ENCODE measurements at regions not wholly inside any gene's neighbourhood (a gene's known extent, or its start where the extent isn't known, plus 50 kb on each side); places are given as distances from the start of the nearest gene placed in this dataset.

- no peak for DNase-seq (ENCODE audit: low read depth)
Observed at GRCh38 chr3:28646435-28646834, 297.8 kb upstream of the AZI2 start.

GRCh38 chr3:28649266-28649665 lies 300.6 kb upstream of the AZI2 start:
- no peak for DNase-seq (ENCODE audit: low read depth)

- no peak for DNase-seq (ENCODE audit: low read depth)
Observed at GRCh38 chr3:28651159-28651558, 302.5 kb upstream of the AZI2 start.

- no peak for DNase-seq (ENCODE audit: low read depth)
Observed at GRCh38 chr3:28664123-28664522, 315.5 kb upstream of the AZI2 start.

DNA sequence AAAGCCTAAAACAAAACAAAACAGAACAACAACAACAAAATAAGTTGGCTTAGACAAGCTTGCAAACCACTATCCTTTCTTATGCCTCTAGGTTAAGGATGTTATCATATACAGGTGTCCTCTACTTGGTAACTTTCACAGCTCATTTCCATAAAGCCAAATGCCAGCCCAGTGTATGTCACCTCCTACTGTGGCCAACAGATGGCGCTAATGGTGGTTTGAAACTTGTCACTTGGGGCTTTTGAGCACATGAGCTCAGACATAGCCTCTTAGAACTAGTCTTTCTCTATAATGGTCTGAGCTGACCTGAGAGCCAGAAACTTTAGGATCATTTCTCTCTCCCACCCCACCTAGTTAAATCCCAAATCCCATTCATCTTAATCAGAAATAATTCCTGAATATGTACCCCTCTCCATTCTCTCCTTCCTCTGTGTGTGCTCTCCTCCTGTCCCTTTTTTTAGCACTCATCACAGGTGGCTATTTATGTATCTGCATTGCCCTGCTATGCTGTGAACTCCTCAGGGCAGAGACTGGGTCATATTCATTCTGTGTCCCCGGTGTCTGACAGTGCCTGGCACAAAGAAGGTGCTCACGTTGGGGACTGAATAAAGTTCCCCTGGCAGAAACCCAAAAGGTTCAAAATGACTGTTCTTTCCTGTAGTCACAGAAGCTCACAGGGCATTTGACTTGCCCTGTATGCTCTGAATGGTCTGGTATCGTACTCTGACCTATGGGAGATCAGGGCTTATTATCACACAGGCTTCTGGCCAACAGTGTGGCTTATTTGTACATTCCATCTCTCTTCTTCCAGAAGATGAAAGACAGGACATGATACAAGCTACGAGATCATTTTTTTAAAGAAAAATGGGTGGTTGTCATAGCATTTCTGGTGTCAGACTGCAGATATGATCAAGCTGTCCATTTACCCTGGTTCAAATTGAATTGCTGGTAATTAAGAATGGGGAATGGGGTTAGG lies 319.3 kb upstream of the AZI2 start:
- DNase-seq (ENCODE audit: low read depth), result peak; percentile 6

- DNase-seq (ENCODE audit: low read depth), result no peak
Observed at GRCh38 chr3:28669870-28670269, 321.2 kb upstream of the AZI2 start.

DNA sequence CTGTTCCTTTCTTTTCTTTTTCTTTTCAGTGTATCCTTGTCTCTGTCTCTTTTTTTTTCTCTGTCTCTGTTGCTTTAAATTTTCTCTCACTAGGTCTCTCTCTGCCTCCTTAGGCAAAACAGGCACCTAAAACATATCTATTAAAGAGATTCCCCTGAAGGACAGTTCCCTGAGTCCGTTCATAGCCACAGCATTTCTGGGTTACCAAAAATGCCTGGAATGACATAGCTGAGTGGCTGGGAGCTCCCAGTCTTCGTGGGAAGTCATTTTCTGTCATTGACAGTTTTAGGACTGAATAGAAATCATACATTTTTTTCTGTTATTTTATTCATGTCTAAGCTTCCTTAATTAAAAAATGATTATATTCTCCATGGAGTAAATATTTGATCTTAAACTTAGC lies 323.8 kb upstream of the AZI2 start:
- DNase-seq (ENCODE audit: low read depth), result no peak

GRCh38 chr3:28673446-28673845 lies 324.8 kb upstream of the AZI2 start:
- no peak for DNase-seq (ENCODE audit: low read depth)

DNA sequence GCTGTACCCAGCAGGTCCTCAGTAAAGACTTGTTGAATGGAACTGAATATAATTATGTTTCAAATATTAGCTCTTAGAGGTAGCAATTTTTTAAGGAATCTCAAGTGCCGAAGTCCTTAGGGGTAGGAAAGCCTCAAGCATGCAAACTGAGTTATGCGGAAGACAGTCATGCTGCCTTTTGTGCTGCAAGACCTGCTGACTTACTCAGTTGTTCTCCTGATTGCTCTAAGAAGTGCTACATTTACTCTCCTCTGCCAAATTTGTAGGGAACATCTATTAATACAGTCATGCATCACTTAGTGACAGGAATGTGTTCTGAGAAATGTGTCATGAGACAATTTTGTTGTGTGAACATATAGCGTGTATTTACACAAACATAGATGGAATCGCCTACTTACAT lies 325.6 kb upstream of the AZI2 start:
- no peak for DNase-seq (ENCODE audit: low read depth)

DNA sequence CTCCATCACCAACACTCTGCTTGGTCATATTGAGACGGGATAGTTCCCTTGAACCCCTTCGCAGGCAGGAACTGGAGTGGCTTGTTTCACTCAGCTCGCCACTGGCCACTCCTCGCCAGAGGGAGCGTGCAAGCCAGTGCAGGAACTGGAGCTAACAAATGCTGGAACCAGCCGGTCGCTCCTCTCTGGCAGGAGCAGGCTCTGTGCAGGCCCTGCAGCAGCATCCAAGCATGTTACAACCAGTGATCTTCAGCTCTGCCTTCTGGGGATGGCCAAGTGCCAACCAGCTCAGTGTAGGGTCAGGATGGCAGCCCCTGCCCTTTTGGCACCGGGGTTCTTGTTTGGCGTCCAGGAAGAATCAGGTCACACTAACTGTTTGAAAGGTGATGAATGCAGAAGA lies 329.0 kb upstream of the AZI2 start:
- no peak for DNase-seq (ENCODE audit: low read depth)

- DNase-seq (ENCODE audit: low read depth), result no peak
Observed at GRCh38 chr3:28678086-28678485, 329.5 kb upstream of the AZI2 start.

- DNase-seq (ENCODE audit: low read depth), result no peak
Observed at GRCh38 chr3:28680050-28680449, 331.4 kb upstream of the AZI2 start.

GRCh38 chr3:28682121-28682520 lies 333.5 kb upstream of the AZI2 start:
- no peak for DNase-seq (ENCODE audit: low read depth)

DNA sequence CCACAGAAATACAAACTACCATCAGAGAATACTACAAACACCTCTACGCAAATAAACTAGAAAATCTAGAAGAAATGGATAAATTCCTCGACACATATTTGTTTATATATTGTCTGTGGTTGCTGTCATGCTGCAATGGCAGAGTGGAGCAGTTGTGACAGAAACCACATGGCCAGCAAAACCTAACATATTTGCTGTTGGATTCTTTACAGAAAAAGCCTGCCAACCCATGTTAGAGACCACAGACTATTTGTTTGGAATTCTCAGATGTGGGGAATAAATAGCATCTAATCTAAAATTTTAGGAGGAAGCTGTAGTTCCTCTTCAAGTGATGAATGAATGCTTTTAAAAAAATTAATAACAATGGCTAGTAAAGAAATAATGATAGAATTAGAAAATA lies 341.6 kb upstream of the AZI2 start:
- no peak for DNase-seq (ENCODE audit: low read depth)

DNA sequence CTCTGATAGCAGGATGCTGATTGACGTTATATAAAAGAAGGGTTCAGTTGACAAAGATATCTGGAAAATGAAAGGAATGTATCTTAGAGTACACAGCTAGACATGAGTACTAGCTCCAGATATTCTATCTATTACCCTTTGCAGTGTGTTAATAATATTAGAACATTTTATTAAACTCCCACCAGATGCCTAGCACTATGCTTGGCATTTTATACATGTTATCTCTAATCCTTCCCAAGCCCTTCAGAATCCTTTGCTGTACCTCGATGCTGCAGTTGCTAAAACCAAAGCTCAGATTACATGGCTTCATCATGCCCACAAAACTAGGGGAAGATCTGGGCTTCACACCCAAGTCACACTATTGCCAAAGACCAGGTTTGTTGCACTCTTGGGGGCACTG lies 350.1 kb upstream of the AZI2 start:
- DNase-seq (ENCODE audit: low read depth), result no peak

DNA sequence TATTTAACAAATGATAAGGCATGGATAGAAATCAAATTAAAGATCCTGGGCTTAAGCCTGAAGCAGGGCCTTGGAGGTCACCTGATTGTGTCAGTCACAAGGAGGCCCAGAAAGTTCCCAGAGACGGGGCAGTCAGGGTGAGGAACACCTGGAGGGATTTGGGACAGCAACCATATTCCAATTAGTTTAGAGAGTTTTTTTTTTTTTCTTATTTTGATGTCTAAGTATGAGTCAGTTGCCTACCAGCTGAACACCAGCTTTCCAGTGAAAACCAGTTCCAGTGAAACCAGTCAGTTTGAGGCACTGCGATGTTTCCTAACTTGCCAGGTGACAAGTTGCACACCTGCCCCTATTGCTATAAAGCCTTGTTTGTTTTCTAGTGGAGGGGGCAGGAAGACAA lies 350.7 kb upstream of the AZI2 start:
- DNase-seq (ENCODE audit: low read depth), result no peak

DNA sequence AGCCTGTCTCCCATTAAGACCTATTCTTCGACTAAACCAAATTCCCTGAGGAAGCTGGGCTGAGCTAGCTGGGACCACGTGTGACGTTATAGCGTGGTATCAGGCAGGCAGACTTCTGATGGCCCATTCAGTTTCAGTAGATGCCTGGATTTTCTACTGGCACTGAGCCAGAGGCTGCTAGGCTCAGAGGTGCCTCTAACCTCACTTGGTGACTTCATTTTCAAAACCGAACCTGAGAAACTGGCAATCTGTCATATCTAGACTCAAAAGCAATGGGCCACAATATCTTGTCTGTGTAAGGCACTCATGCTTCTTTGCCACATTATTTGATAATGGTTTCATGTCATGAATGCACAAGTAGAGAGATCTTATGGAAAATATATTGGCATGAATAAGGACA lies 352.1 kb upstream of the AZI2 start:
- DNase-seq (ENCODE audit: low read depth), result no peak

GRCh38 chr3:28703843-28704242 lies 355.2 kb upstream of the AZI2 start:
- DNase-seq (ENCODE audit: low read depth), result no peak

DNA sequence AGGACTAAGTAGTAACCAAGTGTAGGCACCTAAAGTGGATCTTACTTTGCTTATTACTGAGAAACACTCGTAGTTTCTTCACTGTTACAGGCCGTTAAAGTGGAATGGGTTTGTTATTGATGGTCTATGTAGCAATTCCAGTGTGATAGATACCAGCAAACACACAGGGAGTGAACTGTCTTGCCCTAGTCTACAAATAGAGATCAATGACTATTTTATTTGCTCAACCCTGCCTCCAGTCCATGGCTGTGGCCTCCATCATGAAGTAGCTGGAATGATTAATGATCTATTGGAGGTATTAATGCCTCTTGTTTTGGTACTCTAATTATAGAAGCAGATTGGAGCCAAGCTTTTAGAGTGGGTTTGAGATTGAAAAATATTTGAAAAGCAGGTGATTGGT lies 362.7 kb upstream of the AZI2 start:
- no peak for DNase-seq (ENCODE audit: low read depth)

DNA sequence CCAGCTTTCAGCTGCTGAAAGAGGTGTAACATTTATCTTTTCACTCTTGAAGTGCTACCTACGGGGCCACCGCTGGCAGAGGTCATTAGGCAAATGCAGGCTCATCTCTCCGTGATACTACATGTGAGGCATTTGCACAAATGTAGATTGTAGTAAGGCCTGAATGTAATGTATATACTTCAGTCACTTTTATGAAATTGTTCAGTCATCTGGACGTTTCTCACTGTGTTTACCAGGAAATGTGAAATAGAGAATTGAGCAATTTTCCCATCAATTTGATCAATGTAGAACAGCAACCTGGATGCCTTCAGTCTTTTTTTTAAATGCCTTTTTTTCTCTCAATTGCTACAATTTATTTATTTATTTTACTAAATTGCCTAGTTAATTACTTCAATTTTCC lies 368.3 kb upstream of the AZI2 start:
- no peak for DNase-seq (ENCODE audit: low read depth)

- no peak for DNase-seq (ENCODE audit: low read depth)
Observed at GRCh38 chr3:28718074-28718849, 369.6 kb upstream of the AZI2 start.

DNA sequence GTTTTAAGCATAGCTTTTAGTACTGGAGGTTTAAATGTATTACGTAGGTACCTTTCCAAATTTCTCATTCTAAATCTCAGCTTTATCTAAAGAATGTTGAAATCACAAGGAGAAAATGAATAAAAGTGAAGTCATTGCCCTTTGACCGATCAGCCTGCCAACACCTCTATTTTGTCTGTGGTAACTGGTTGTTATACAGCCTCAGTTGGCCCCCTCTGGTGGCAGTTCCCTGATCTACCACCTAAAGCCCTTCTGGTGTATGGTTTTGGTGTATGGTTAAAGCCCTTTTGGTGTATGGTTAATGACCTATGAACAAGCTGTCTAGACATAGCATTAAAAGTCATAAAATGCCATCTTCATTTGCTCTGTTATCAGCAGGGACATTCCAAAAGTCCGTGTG lies 378.2 kb upstream of the AZI2 start:
- DNase-seq (ENCODE audit: low read depth), result no peak

GRCh38 chr3:28727307-28727706 lies 378.7 kb upstream of the AZI2 start:
- DNase-seq (ENCODE audit: low read depth), result no peak
